Sigmoid colon (tissue), 6 donors: ENCODE measurements at regions not wholly inside any gene's neighbourhood (a gene's known extent, or its start where the extent isn't known, plus 50 kb on each side); places are given as distances from the start of the nearest gene placed in this dataset.
"Not testable (repeated sequence)": the region's sequence is repeated elsewhere in the genome, so short reads cannot be mapped to it uniquely, and the experiment has no call there.

Experiments
- DNase-seq: peaks from one replicate; pipeline ENCODE4 v3.0.0-alpha.2; 2019
- H3K27ac ChIP-seq, 4 donors: fragments of 200-600 bp; sonication (generic); one replicate each; pipeline ENCODE4 v1.5.1; 2016 to 2019; ENCODE audit warnings: mild to moderate bottlenecking in 1 of 4
- H3K27me3 ChIP-seq, 3 donors: fragments of 200-600 bp; sonication (generic); one replicate each; pipeline ENCODE4 v1.5.1; 2019; ENCODE audit warnings: mild to moderate bottlenecking in 1 of 3
- H3K36me3 ChIP-seq, 4 donors: fragments of 200-600 bp; sonication (generic); one replicate each; pipeline ENCODE4 v1.5.1; 2016 to 2019
- H3K4me1 ChIP-seq, 4 donors: fragments of 200-600 bp; sonication (generic); one replicate each; pipeline ENCODE4 v1.5.1; 2017 to 2019
- H3K4me3 ChIP-seq, 4 donors: fragments of 200-600 bp; sonication (generic); one replicate each; pipeline ENCODE4 v1.5.1; 2017 to 2019; ENCODE audit warnings: mild to moderate bottlenecking in 2 of 4, moderate library complexity in 1 of 4
- H3K9me3 ChIP-seq, 4 donors: fragments of 200-600 bp in 3 of 4; sonication (generic) in 3 of 4; one replicate each; pipeline versions ENCODE4 v1.5.1 to v1.6.1; 2013 to 2019
- CTCF ChIP-seq, 4 experiments: fragments of 450-650 bp in 3 of 4; fragments of 200-600 bp in 1 of 4; IDR thresholded peaks; one replicate each; pipeline ENCODE4 v1.5.1; 2016 to 2019; ENCODE audit warnings: antibody characterized with exemption in 4 of 4, mild to moderate bottlenecking in 3 of 4, moderate library complexity in 2 of 4
- EP300 ChIP-seq, 4 donors: sonication (generic); formaldehyde crosslinking; IDR thresholded peaks; one replicate each; pipeline ENCODE4 v1.6.1; 2017; ENCODE audit warnings: antibody characterized with exemption in 4 of 4
- POLR2A ChIP-seq, 2 donors: fragments of 450-650 bp; IDR thresholded peaks; one replicate each; pipeline ENCODE4 v1.6.1; 2016; ENCODE audit warnings: antibody characterized with exemption in 2 of 2, mild to moderate bottlenecking in 2 of 2, moderate library complexity in 2 of 2
- POLR2AphosphoS5 ChIP-seq, 4 donors: sonication (generic); formaldehyde crosslinking; IDR thresholded peaks; one replicate each; pipeline ENCODE4 v1.6.1; 2017; ENCODE audit warnings: antibody characterized with exemption in 4 of 4
- WGBS, 2 donors: extraction: QIAGEN DNeasy Blood & Tissue Kit; methylation state at CpG; one replicate each; pipeline ENCODE4 v1.1.7; 2013; 5-methylcytosine and 5-hydroxymethylcytosine counted together
- intact Hi-C: fragments of 100-400 bp; cut with DNase I; formaldehyde crosslinking; loops from one replicate; pipeline ENCODE4 v1.15.1; 2023
- donor health status: healthy with polysubstance abuse.
- donor health status: healthy.

GRCh38 chr6:74482180-74482579 is 723.7 kb downstream of the COL12A1 start:
- WGBS, 2 donors: 64 to 72% methylated on average over 1 of the region's 1 CpG
- no peak for DNase-seq
- H3K36me3 ChIP-seq: no peaks in the 10 kb centered on the region
- intact Hi-C loops: no loop called here
- H3K9me3 ChIP-seq: no peaks in the 10 kb centered on the region
- H3K4me1 ChIP-seq: peaks cover 0 to 7% (median 5%) of the 10 kb centered on the region in 4 donors
- H3K27me3 ChIP-seq: no peaks in the 10 kb centered on the region
- H3K27ac ChIP-seq: no peak overlapping the region
- no peak for TF ChIP-seq POLR2A (IDR thresholded peaks at IDR 0.05)
- TF ChIP-seq CTCF (IDR thresholded peaks at IDR 0.05): no peak
- no peak for TF ChIP-seq POLR2AphosphoS5 (IDR thresholded peaks at IDR 0.05)
- TF ChIP-seq EP300 (IDR thresholded peaks at IDR 0.05): no peak
- H3K4me3 ChIP-seq: no peak overlapping the region

- no peaks in the 10 kb centered on the region for H3K27me3 ChIP-seq
- no peaks in the 10 kb centered on the region for H3K9me3 ChIP-seq
- no peaks in the 10 kb centered on the region for H3K36me3 ChIP-seq
- intact Hi-C loops: no loop called here
- no peak overlapping the region for H3K27ac ChIP-seq
- peaks cover 0 to 17% (median 7%) of the 10 kb centered on the region in 4 donors for H3K4me1 ChIP-seq
- TF ChIP-seq EP300 (IDR thresholded peaks at IDR 0.05) (no peak), POLR2A (IDR thresholded peaks at IDR 0.05) (no peak)
- WGBS, 2 donors: 78 to 87% methylated on average over 2 of the region's 2 CpGs
- no peak overlapping the region for H3K4me3 ChIP-seq
- DNase-seq: no peak
Measured at GRCh38 chr6:74480561-74480960, 725.3 kb downstream of the COL12A1 start.

- no peaks in the 10 kb centered on the region for H3K27me3 ChIP-seq
- WGBS, 2 donors: 83 to 90% methylated on average over 8 of the region's 8 CpGs
- no peaks in the 10 kb centered on the region for H3K9me3 ChIP-seq
- intact Hi-C loops: no loop called here
- peaks cover 0 to 17% (median 7%) of the 10 kb centered on the region in 4 donors for H3K4me1 ChIP-seq
- H3K36me3 ChIP-seq: no peaks in the 10 kb centered on the region
- TF ChIP-seq CTCF (IDR thresholded peaks at IDR 0.05) (no peak), POLR2AphosphoS5 (IDR thresholded peaks at IDR 0.05) (no peak), POLR2A (IDR thresholded peaks at IDR 0.05) (no peak), EP300 (IDR thresholded peaks at IDR 0.05) (no peak)
- DNase-seq: no peak
- H3K27ac ChIP-seq: no peak overlapping the region
- H3K4me3 ChIP-seq: no peak overlapping the region
Measured at GRCh38 chr6:74479960-74480359, 725.9 kb downstream of the COL12A1 start.

- Histone ChIP-seq H3K4me3 (no peak overlapping the region), H3K27me3 (no peaks in the 10 kb centered on the region), H3K36me3 (no peaks in the 10 kb centered on the region), H3K9me3 (no peaks in the 10 kb centered on the region), H3K4me1 (peaks cover 0 to 17% (median 7%) of the 10 kb centered on the region in 4 donors), H3K27ac (no peak overlapping the region)
- 84 to 91% methylated on average over 4 of the region's 4 CpGs for WGBS, 2 donors
- DNase-seq: no peak
- no peak for TF ChIP-seq EP300 (IDR thresholded peaks at IDR 0.05)
- TF ChIP-seq CTCF (IDR thresholded peaks at IDR 0.05): no peak
- TF ChIP-seq POLR2AphosphoS5 (IDR thresholded peaks at IDR 0.05): no peak
- no peak for TF ChIP-seq POLR2A (IDR thresholded peaks at IDR 0.05)
- intact Hi-C loops: no loop called here
Measured at GRCh38 chr6:74479420-74479819, 726.4 kb downstream of the COL12A1 start.

GRCh38 chr6:74474046-74474445 is 731.8 kb downstream of the COL12A1 start:
- H3K27ac ChIP-seq, H3K27me3 ChIP-seq, H3K9me3 ChIP-seq, H3K4me3 ChIP-seq, H3K36me3 ChIP-seq, intact Hi-C loops, DNase-seq: not testable (repeated sequence)
- peaks cover 0 to 17% (median 4%) of the 10 kb centered on the region in 4 donors for H3K4me1 ChIP-seq
- WGBS, 2 donors: 61 to 85% methylated on average over 10 of the region's 10 CpGs

- H3K4me3 ChIP-seq, H3K9me3 ChIP-seq, DNase-seq, intact Hi-C loops, H3K36me3 ChIP-seq, H3K27ac ChIP-seq, H3K27me3 ChIP-seq, H3K4me1 ChIP-seq: not testable (repeated sequence)
- WGBS, 2 donors: 96 to 97% methylated on average over 15 of the region's 15 CpGs
Measured at GRCh38 chr6:74468552-74468951, 737.3 kb downstream of the COL12A1 start.
